Ureter (tissue), 1 donor: ENCODE measurements at regions not wholly inside any gene's neighbourhood (a gene's known extent, or its start where the extent isn't known, plus 50 kb on each side); places are given as distances from the start of the nearest gene placed in this dataset.
"Not testable (repeated sequence)": the region's sequence is repeated elsewhere in the genome, so short reads cannot be mapped to it uniquely, and the experiment has no call there.

Source experiments
- DNase-seq: peaks from one replicate; pipeline ENCODE4 v3.0.0-alpha.2; 2020; ENCODE audit warnings: low spot score
- donor health status: DM: yes; HTN: yes; CAD: no.

DNA sequence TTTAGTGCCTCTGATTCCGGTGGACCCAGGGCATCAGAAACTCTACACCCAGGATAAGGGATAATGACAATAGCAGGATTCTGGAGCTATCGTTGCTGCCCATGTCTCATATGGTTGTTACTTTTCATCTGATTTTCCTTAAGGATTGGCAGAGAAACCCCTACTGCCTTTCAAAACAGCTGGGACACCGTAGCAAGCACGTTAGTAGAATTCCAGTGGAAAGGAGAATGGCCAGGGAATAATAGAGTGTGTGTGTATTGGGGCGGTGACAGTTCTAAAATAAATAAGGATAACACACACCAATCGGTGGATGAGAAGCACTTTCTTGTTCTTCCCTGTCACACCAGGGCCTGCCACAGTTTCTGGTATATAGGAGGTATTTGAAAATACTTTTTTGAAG is 251.8 kb downstream of the HAPSTR1 start:
- no peak for DNase-seq

DNA sequence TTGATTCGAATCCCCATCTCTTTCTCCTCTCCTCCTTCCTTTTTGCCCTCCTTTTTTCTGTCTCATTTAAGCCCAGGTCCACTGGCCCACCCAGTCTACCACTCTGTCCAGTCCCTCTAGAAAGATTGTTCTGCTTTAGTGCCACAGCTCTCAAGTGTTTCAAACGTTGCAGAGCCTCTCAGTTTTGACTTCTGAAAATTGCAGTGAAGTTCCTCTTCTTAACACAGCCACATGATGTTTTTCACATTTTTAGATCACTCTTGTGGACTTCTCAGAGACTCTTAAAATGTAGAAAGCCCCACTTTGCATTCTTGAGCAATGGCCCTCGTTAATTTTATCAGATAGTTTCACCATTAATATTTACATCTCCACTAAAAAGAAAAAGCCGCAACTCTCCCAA is 253.1 kb downstream of the HAPSTR1 start:
- no peak for DNase-seq

DNA sequence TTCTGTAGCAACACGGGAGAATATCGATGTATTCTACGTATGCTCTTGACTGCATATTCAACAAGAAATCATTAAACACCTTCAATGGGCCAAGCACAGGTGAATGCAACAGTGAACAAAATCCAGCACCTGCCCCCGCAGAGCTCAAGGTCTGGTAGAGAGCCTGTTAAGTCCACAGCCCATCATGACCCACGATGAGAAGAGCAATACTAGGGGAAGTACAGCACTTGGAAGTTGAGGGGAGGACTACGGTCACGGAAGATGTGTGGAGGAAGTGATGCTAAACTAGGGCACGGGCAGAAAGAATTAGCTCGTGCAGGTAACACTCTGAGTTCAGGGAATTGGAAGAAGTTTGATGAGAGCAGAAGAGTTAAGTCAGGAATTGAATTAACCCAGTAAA is 253.6 kb downstream of the HAPSTR1 start:
- DNase-seq = no peak

DNA sequence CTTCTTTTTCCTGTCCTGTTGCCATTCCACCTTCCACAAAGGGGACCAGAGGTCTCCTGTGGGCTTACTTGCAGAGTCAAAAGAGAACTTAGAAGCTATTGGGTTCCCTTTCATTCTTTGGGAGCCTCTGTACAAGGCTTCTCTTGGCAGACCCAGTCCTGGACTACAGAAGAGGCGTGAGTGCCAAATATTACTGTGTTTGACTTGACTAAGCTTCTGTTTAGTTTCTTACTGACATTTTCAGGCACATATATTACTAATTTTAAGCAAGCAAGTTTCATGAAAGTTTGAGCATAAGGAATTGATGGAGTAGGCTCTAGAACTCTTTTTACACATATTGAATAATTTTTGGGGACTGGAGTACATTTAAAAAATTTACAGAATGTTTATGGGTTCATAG is 254.4 kb downstream of the HAPSTR1 start:
- DNase-seq = no peak

DNA sequence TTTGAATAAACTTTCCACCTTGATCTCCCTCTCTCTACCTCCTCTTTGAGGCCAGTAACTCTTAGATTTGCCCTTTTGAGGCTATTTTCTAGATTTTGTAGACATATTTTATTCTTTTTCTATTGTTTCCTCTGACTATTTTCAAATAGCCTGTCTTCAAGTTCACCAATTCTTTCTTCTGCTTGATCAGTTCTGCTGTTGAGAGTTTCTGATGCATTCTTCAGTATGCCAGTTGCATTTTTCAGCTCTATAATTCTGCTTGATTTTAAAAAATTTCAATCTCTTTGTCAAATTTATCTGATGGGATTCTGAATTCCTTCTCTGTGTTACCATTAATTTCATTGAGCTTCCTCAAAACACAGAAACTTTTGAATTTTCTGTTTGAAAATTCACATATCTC is 257.5 kb downstream of the HAPSTR1 start:
- no peak for DNase-seq

DNA sequence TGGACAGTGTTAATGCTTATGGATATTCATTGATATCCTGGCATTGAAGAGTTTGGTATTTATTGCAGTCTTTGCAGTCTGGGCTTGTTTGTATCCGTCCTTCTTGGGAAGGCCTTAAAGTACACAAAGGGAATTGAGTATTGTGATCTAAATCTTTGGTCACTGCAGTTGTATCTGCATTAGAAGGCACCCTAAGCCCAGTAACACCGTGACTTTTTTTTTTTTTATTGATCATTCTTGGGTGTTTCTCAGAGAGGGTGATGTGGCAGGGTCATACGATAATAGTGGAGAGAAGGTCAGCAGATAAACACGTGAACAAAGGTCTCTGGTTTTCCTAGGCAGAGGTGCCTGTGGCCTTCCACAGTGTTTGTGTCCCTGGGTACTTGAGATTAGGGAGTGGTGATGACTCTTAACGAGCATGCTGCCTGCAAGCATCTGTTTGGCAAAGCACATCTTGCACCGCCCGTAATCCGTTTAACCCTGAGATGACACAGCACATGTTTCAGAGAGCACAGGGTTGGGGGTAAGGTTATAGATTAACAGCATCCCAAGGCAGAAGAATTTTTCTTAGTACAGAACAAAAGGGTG is 258.0 kb downstream of the HAPSTR1 start:
- DNase-seq = not testable (repeated sequence)

DNA sequence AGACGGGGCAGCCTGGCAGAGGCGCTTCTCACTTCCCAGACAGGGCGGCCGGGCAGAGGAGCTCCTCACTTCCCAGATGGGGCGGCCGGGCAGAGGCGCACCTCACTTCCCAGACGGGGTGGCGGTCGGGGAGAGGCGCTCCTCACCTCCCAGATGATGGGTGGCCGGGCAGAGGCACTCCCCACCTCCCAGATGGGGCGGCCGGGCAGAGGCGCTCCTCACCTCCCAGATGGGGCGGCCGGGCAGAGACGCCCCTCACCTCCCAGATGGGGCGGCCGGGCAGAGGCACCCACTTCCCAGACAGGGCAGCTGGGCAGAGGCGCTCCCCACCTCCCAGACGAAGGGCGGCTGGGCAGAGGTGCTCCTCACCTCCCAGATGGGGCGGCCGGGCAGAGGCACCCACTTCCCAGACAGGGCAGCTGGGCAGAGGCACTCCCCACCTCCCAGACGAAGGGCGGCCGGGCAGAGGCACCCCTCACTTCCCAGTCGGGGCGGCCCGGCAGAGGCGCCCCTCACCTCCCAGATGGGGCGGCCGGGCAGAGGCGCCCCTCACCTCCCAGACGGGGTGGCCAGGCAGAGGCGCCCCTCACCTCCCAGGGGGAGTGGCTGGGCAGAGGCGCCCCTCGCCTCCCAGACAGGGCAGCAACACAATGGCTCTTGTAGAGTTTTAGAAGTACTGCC is 258.8 kb downstream of the HAPSTR1 start:
- not testable (repeated sequence) for DNase-seq

DNA sequence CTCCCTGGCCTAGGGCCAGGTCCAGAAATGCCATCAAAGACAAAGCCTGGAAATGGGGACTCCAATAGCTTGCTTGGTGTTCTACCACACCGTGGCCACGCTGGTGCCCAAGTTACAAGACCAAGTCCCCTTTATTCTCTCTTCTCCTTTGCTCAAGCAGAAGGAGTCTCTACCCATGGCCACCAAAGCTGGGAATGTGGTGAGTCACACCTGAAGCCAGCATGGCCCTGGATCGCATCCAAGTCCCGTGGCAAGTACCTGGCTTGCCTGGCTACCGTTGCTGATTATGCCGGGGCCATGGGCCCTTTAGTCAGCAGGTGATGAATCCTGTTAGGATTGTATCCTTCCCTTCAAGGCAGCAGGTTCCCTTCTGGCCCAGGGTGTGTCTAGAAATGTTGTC is 260.0 kb downstream of the HAPSTR1 start:
- no peak for DNase-seq

DNA sequence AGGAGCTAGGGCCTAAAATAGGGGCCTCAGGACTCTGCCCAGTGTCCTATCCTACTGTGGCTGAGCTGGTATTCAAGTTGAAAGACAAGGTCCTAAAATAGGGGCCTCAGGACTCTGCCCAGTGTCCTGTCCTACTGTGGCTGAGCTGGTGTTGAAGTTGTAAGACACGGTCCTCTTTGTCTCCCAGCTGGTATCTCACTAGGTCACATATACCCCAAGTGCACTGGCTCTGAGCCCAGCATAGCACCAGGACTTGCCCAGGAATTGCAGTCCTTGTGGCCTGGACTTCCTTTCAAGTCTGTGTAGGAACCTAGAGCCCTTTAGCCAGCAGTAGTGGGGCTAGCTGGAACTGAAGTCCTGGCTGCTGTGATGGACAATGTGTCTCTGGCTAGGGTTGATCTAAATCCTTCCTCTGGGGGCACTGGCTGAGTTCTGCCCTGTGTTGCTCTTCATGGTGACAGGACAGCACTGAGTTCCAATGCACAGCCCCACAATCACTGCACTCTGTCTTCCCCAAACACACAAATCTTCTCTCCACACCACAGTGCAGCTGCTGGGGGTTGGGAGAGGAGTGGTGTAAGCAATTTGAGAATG is 260.5 kb downstream of the HAPSTR1 start:
- no peak for DNase-seq

DNA sequence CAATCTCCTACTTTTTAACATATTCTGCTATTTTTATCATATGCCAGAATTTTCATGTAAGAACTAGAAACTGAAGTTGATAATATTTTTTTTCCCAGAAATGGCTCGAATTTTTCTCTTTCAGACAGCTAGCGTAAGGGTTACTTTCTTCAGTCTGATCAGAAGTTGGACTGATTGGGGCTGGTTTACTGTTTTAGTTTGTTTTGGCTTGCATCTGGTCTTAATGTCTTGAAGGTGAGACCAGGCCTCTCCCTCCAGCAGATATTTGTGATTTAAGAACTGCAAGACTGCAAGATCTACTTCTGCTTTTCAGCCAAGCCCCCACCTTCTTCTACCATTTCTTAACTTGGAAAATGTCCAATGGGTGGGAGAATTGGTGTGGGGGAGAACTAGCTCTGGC is 266.4 kb downstream of the HAPSTR1 start:
- DNase-seq = no peak

DNA sequence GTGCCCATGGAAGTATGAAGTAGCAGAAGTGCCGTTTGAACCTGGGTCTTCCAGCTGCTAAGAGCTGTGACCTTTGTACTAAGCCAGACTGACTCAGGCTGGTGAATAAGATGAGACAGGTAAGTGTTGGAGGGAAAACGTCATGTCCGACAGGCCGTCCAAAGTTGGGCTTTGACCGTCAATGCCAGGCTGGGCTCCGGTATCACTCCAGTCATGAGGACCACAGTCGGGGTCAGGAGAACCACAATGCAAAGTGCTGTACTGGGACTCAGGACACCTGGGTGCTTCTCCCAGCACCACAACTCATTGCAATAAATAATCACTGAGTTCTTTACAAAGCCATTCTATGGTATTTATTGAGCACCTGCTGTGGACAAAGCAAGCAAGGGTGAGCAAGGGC is 268.6 kb downstream of the HAPSTR1 start:
- DNase-seq = no peak

DNA sequence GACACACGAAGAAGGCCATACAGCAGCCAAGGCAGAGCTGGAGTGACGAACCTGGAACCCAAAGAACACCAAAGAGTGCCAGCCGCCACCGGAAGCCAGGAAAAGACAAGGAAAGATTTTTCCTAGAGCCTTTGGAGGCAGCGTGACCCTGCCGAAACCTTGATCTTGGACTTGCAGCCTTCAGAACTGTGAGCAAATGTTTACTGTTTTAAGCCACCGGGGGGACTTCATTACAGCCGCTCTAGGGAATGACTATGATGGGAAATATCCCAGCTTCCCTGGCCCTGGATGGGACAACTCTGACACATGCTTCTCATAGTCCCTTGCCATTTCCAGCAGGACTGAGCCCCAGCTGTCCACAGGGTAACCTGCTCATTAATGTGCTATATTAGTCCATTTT is 270.6 kb downstream of the HAPSTR1 start:
- DNase-seq = no peak

DNA sequence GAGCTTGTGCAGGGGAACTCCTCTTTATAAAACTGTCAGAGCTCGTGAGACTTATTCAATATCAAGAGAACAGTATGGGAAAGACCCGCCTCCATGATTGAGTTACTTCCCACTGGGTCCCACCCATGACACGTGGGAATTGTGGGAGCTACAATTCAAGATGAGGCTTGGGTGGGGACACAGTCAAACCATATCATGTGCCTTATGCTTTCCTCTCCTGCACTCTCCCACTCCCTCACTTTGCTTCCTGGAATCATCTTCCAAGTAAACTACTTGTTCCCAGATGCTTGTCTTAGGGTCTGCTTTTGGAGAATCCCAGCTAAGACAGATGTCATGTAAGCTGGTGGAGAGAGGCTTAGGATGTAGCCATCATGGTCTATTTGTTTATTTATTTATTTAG is 271.2 kb downstream of the HAPSTR1 start:
- DNase-seq = no peak

DNA sequence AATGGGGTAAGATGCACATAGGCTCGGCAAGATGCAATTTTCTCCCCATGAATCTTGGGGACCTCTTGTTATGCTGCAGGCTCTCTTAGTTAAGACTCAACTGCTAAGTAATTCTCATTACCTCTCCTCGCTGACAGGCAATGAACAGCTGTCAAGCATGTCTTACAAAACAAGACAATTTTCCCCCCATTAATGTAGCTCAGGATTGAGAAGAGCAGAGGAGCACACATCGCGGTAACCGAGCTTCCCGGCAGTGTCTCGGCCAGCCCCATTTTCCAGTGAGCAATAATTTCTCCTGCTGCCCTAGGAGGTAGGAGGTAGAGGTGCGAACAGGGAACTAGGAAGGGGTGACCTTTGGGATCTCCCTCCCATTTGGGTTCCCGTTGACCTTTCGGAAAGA is 272.1 kb downstream of the HAPSTR1 start:
- no peak for DNase-seq

DNA sequence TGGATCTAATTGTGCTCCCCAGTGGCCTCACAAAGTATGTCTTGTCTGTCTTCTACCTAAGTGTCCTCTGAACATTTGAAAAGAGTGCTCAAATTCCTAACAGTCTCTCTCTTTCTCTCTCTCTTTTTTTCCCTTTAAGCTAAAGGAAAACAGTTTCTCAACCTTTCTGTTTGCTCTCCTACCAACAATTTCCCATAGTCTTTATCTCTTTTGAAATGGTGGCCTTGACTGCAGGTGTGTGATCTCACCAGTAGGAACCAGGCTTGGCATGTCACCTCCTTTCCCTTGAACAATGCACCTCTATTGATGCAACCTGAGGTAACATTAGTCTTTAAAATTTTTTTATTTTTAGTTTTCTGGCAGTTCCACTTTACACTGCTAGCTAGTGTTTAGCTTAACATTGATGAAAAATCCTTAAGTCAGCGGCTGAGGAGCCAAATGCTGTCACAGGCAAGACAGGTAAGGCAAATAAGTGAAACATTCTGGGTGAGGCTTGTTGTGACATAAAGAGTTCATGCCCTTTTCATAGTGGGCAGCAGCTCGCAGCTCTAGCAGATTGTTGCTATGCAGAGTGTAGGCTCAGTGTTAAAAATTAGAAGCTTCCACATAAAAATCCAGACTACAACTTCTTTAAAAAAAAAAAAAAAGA is 273.4 kb downstream of the HAPSTR1 start:
- no peak for DNase-seq

DNA sequence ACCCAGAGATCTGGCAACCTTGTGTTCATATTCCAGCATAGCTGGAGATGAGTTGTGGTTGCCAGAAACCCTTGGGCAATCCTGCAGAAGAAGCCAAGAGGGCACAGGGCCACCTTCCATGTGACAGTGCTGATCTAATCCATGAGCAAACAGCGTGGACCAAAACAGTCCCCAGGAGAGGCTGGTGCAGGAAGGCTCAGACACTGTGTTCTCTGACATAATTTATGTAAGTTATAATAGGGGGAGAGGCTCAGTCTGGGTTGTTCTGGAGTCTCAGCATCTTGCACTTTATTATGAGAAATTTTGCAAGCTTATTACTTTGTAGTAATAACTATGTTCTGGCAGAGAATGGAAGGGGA is 273.9 kb downstream of the HAPSTR1 start:
- DNase-seq = peak; percentile 81

DNA sequence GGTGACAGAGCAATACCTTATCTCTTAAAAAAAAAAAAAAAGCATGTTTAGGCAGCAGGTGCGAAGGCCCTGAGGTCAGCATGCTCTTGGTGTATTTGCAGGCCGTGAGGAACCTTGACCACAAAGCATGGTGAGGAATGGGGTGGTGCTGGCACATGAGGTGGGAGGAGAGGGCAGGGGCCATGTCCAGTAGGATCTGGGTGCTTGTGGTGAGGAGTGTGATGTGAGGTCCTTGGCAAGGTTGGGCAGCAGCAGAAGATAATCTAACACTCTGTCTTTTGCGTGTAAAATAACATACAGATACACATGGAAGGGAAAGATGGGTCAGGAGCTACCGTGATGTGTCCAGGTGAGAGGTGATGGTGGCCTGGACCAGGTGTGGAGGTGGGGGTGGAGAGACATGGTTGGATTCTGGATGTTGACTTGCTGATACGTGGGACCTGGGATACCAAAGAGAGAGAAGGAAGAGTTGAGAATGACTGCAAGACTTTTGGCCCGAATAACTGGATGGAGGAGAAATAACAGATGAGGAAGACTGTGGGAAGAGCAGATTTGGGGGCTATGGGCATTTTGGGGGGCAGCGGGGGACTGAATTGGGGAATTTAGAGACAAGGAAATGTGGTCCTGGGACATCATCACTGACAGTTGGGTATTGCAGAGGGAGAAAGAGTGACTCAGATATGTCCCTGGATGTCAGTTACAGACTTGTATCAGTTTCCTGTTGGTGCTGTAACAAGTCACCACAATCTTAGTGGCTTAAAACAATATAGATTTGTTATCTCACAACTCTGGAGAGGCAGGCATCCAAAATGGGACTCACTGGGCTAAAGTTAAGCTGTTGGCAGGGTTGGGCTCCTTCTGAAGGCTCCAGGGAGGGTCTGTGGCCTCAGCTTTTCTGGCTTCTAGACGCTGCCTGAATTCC is 274.9 kb downstream of the HAPSTR1 start:
- DNase-seq = no peak

DNA sequence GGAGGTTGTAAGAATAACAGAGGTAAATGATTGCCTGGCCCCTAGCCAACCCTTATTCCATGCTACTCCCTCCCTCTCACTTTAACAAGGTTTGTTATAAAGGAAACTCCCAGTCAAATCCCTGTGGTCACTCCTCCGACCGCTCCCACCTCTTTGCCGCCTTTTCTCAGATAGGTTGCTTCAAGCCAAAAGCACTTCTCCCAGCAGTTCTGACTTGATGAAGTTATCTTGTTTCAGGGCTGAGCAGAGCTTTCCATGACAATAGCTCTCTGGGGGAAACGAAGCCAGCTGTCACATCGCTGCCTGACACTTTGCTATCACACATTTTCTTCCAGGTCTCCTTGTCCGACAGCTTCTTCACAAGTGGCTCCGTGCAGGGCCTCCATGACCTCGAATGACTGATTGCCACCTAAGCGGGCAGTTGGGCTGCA is 278.6 kb downstream of the HAPSTR1 start:
- DNase-seq = no peak

DNA sequence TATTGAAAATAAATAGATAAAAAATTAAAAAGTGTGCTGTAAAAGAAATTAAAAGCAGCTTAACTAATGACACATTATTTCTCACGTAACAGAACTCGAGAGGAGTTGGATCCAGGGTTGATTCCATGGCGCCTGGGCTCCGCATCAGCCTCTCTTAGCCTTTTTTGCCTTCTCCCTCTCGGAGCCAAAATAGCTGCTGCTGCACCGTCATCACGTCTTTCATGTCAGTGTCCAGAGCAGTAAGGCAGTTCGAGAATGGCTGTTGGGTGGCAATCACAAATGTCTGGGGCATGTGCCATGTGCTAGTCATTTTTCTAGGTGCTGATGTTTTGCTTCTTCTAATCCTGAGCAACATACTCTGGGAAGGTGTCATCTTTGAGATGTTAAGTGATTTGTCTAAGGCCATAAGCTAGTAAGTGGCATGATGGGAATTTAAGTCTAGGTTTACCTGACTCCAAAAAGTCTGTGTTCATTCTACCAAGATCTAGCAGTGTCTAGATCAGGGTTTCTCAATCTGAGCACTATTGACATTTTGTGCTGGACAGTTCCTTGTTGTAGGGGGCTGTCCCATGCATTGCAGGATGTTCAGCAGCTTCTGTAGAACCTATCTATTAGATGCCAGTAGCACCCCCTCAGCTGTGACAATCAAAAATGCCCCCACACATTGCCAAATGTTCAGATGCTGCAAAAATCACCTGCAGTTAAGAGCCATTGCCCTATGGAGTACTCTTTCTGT is 280.4 kb downstream of the HAPSTR1 start:
- no peak for DNase-seq

DNA sequence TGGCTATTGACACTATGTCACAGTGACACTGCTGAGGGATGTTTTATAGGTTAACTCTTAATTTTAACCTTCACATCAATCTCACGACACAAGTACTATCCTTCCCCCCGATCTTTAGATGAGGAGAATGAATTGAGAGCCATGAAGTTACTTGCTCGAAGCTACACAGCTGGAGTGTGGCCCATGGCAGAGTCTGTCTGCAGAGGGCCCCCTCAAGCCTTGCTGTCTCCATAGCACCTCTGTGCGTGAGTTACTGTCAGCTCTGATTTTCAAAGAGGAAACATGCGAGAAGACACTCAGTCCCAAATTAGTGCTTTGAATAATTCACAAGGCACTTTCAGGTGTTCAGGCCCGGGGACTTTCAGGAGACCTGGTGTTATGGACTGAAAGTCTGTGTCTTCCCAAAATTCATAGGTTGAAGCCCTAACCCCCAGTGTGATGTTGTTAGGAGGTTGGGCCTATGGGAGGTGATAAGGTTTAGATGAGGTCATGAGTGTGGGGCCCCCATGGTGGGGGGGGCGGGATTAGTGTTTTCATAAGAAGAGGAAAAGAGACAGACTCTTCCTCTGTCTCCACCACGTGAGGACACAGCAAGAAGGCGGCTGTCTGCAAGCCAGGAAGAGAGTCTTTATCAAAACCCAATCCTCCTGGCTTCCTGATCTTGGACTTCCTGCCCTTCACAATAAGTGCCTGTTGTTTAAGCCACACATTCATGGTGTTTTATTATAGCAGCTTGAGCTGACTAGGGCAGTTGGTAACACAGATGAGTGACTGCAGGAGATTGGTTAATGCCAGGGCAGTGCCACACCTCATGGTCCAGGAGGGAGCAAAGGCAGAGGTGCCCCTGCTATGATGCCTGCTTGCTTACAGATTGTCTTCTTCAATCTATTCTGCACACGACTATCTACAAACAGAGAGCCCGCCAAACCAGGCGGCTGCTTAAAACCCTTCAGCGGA is 281.8 kb downstream of the HAPSTR1 start:
- DNase-seq = no peak
